Stomach (tissue), 4 donors: ENCODE measurements at regions not wholly inside any gene's neighbourhood (a gene's known extent, or its start where the extent isn't known, plus 50 kb on each side); places are given as distances from the start of the nearest gene placed in this dataset.

ENCODE experiments used
- EP300 ChIP-seq: sonication (generic); formaldehyde crosslinking; IDR thresholded peaks from one replicate; pipeline ENCODE4 v1.6.1; 2017; ENCODE audit warnings: antibody characterized with exemption
- POLR2A ChIP-seq, 4 donors: fragments of 450-650 bp; IDR thresholded peaks; one replicate each; pipeline ENCODE4 v1.6.1; 2016; ENCODE audit warnings: antibody characterized with exemption in 4 of 4, control low read depth in 2 of 4, mild to moderate bottlenecking in 1 of 4, moderate library complexity in 1 of 4
- TF ChIP-seq, protein P1 (sequence below), 7 experiments: fragments of 450-650 bp in 4 of 7; fragments of 200-600 bp in 3 of 7; sonication (generic) in 3 of 7; IDR thresholded peaks; one replicate each; pipeline ENCODE4 v1.5.1; 2016 to 2019; ENCODE audit warnings: antibody characterized with exemption in 7 of 7, control low read depth in 2 of 7, mild to moderate bottlenecking in 1 of 7

DNA sequence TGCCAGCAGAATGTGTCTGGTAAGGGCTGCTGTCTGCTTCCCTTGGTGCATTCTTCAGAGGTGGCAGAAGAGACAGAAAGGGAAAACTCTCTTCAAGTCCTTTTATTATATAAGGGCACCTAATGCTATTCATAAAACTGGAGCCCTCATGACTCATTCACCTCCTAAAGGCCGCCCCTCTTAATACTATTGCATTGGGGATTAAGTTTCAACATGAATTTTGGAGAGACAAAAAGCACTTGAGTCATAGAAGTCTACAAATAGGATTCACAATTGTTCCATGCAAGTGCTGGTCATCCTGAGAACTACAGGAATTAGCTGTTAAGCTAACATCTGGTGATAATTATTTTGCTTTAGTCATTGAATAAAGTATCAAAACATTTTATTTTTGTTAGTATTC, 349.5 kb downstream of the HS3ST1 start:
- TF ChIP-seq, protein P1, sequence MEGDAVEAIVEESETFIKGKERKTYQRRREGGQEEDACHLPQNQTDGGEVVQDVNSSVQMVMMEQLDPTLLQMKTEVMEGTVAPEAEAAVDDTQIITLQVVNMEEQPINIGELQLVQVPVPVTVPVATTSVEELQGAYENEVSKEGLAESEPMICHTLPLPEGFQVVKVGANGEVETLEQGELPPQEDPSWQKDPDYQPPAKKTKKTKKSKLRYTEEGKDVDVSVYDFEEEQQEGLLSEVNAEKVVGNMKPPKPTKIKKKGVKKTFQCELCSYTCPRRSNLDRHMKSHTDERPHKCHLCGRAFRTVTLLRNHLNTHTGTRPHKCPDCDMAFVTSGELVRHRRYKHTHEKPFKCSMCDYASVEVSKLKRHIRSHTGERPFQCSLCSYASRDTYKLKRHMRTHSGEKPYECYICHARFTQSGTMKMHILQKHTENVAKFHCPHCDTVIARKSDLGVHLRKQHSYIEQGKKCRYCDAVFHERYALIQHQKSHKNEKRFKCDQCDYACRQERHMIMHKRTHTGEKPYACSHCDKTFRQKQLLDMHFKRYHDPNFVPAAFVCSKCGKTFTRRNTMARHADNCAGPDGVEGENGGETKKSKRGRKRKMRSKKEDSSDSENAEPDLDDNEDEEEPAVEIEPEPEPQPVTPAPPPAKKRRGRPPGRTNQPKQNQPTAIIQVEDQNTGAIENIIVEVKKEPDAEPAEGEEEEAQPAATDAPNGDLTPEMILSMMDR (IDR thresholded peaks at IDR 0.05), result no peak
- TF ChIP-seq EP300 (no peak), POLR2A (IDR thresholded peaks at IDR 0.05) (no peak)
